ENCODE measurements at regions not wholly inside any gene's neighbourhood (a gene's known extent, or its start where the extent isn't known, plus 50 kb on each side); places are given as distances from the start of the nearest gene placed in this dataset.
A peak's percentile ranks its signal among the peaks of the same experiment; 100 is the strongest.

DNA sequence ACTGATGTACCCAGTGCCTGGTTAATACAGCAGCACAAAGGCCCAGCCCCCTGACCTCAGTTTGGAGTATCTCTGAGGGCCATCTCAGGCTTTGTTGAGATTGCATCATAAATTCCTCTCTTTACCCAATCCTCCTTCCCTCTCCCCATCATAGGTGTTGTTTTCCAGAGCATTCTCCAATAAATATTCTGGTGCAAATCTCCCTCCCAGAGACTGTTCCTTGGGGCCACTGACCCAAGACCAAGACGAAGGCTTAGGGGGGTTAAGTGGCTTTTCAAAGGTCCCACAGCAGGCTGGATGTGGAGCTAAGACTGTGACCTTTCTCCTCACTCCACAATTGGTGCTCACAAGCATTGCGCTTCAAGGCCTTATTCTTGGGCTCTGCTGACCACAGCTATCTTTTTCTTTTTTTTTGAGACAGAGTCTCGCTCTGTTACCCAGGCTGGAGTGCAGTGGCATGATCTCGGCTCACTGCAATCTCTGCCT is 72.4 kb upstream of the ZMYND8 start:
- H3K9me3 ChIP-seq (ENCODE audit: control insufficient read depth, insufficient read depth, low read length), result peaks cover 15% of the 10 kb centered on the region
- peaks cover 58% of the 10 kb centered on the region for H3K4me1 ChIP-seq (ENCODE audit: control insufficient read depth, low read length)
- no peaks in the 10 kb centered on the region for H3K9me2 ChIP-seq (replicated peaks; ENCODE audit: control insufficient read depth, low read length)
- no peaks in the 10 kb centered on the region for H3K79me2 ChIP-seq (ENCODE audit: control insufficient read depth, low read length)
- H4K20me1 ChIP-seq (ENCODE audit: control insufficient read depth, insufficient read depth, low read depth, low read length), result no peaks in the 10 kb centered on the region
- H3K4me3 ChIP-seq (ENCODE audit: low read length), result no peak overlapping the region
- peaks cover 3% of the 10 kb centered on the region for H3K36me3 ChIP-seq (ENCODE audit: control insufficient read depth, low read length)
- no peak overlapping the region for H3K27ac ChIP-seq (ENCODE audit: low read depth, low read length)
- H3K27me3 ChIP-seq (ENCODE audit: control insufficient read depth, low read length), result no peaks in the 10 kb centered on the region
- H3F3A ChIP-seq (ENCODE audit: control insufficient read depth, insufficient read depth), result peaks cover 26% of the 10 kb centered on the region
- no peak overlapping the region for H3K4me2 ChIP-seq (ENCODE audit: low read length)
- no peak for TF ChIP-seq EZH2phosphoT487 (IDR thresholded peaks at IDR 0.05; ENCODE audit: borderline replicate concordance, low read length)
- TF ChIP-seq, protein P1, sequence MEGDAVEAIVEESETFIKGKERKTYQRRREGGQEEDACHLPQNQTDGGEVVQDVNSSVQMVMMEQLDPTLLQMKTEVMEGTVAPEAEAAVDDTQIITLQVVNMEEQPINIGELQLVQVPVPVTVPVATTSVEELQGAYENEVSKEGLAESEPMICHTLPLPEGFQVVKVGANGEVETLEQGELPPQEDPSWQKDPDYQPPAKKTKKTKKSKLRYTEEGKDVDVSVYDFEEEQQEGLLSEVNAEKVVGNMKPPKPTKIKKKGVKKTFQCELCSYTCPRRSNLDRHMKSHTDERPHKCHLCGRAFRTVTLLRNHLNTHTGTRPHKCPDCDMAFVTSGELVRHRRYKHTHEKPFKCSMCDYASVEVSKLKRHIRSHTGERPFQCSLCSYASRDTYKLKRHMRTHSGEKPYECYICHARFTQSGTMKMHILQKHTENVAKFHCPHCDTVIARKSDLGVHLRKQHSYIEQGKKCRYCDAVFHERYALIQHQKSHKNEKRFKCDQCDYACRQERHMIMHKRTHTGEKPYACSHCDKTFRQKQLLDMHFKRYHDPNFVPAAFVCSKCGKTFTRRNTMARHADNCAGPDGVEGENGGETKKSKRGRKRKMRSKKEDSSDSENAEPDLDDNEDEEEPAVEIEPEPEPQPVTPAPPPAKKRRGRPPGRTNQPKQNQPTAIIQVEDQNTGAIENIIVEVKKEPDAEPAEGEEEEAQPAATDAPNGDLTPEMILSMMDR (IDR thresholded peaks at IDR 0.05; ENCODE audit: low read depth, low read length, poor library complexity, severe bottlenecking), result no peak

DNA sequence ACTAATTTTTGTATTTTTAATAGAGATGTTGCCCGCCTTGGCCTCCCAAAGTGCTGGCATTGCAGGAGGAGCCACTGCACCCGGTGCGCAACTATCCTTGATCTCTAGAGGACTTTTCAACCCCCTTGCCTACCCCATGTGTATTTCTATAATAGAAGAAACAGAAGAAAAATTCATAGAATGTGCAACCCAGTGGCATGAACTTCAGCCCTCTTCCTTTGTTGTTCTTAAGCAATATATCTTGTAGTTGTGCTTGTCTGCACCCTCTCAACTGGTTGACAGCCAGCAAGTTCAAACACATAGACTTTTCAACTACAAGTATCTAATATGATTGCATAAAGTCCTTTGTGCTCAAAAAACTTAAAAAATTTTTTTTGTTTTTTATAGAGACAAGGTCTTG is 72.3 kb upstream of the NCOA3 start:
- Histone ChIP-seq H3K27ac (ENCODE audit: low read depth, low read length) (no peak overlapping the region), H3K4me2 (ENCODE audit: low read length) (no peak overlapping the region), H3K79me2 (ENCODE audit: control insufficient read depth, low read length) (no peaks in the 10 kb centered on the region), H3K9me3 (ENCODE audit: control insufficient read depth, insufficient read depth, low read length) (peaks cover 15% of the 10 kb centered on the region), H3K36me3 (ENCODE audit: control insufficient read depth, low read length) (peaks cover 3% of the 10 kb centered on the region), H3K9me2 (replicated peaks; ENCODE audit: control insufficient read depth, low read length) (no peaks in the 10 kb centered on the region), H3K27me3 (ENCODE audit: control insufficient read depth, low read length) (no peaks in the 10 kb centered on the region), H3K4me1 (ENCODE audit: control insufficient read depth, low read length) (peaks cover 64% of the 10 kb centered on the region), H3F3A (ENCODE audit: control insufficient read depth, insufficient read depth) (peaks cover 31% of the 10 kb centered on the region), H4K20me1 (ENCODE audit: control insufficient read depth, insufficient read depth, low read depth, low read length) (no peaks in the 10 kb centered on the region), H3K4me3 (ENCODE audit: low read length) (no peak overlapping the region)
- TF ChIP-seq EZH2phosphoT487 (IDR thresholded peaks at IDR 0.05; ENCODE audit: borderline replicate concordance, low read length), result no peak
- TF ChIP-seq, protein P1 (IDR thresholded peaks at IDR 0.05; ENCODE audit: low read depth, low read length, poor library complexity, severe bottlenecking), result no peak

DNA sequence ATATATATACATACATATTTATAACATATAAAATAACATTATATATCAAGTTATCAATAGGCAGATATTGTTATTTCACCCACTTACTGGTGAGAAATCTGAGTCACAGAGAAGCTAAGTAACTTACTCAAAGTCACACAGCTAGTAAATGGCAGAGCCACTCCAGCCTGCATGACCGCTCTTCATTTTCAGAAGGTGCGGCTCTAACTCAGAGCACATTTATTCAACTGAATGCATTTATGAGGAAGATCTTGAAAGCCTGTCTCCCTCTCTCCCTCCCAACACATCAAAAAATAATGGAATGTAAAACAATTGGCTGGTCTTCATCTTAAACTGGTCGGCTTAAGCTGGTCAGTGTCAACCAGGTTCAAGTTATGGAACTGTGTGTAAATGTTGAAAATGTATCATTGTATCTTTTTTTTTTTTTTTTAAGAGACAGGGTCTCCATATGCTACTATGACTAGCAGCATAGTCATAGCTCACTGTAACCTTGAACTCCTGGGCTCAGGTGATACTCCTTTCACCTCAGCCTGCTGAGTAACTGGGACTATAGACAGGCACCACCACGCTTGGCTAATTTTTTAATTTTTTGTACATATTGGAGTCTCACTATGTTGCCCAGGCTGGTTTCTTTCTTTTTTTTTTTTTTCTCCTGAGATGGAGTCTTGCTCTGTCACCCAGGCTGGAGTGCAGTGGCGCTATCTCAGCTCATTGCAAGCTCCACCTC is 70.7 kb upstream of the NCOA3 start:
- H3K27me3 ChIP-seq (ENCODE audit: control insufficient read depth, low read length), result no peaks in the 10 kb centered on the region
- H3K79me2 ChIP-seq (ENCODE audit: control insufficient read depth, low read length), result no peaks in the 10 kb centered on the region
- peak overlapping the region; percentile 95 for H3K27ac ChIP-seq (ENCODE audit: low read depth, low read length)
- H3K9me3 ChIP-seq (ENCODE audit: control insufficient read depth, insufficient read depth, low read length), result peaks cover 15% of the 10 kb centered on the region
- TF ChIP-seq, protein P1 (IDR thresholded peaks at IDR 0.05; ENCODE audit: low read depth, low read length, poor library complexity, severe bottlenecking), result no peak
- no peak for TF ChIP-seq EZH2phosphoT487 (IDR thresholded peaks at IDR 0.05; ENCODE audit: borderline replicate concordance, low read length)
- H3K9me2 ChIP-seq (replicated peaks; ENCODE audit: control insufficient read depth, low read length), result no peaks in the 10 kb centered on the region
- peaks cover 3% of the 10 kb centered on the region for H3K36me3 ChIP-seq (ENCODE audit: control insufficient read depth, low read length)
- H4K20me1 ChIP-seq (ENCODE audit: control insufficient read depth, insufficient read depth, low read depth, low read length), result no peaks in the 10 kb centered on the region
- H3K4me1 ChIP-seq (ENCODE audit: control insufficient read depth, low read length), result peaks cover 80% of the 10 kb centered on the region
- peak overlapping the region; percentile 72 for H3K4me2 ChIP-seq (ENCODE audit: low read length)
- peak overlapping the region; percentile 62; the same call in 1 of the 2 replicates for H3K4me3 ChIP-seq (ENCODE audit: low read length)
- peaks cover 46% of the 10 kb centered on the region for H3F3A ChIP-seq (ENCODE audit: control insufficient read depth, insufficient read depth)

All from DOHH2 (cell line).